ENCODE measurements at regions not wholly inside any gene's neighbourhood (a gene's known extent, or its start where the extent isn't known, plus 50 kb on each side); places are given as distances from the start of the nearest gene placed in this dataset.

GRCh38 chr6:113633638-113634037, 223.5 kb upstream of the MARCKS start:
- Histone ChIP-seq H3K27ac (ENCODE audit: low read depth in 2 of 2, low read length in 1 of 2) (peak overlapping the region in 1 of 2 experiments; percentile 99; a peak in 2 of 4 replicates), H2AFZ (ENCODE audit: low read depth) (no peak overlapping the region), H3K79me2 (ENCODE audit: insufficient read depth) (no peaks in the 10 kb centered on the region), H3K4me3 (ENCODE audit: low read depth in 2 of 2, low read length in 1 of 2) (no peak overlapping the region), H3K9me2 (no peaks in the 10 kb centered on the region), H3K9me3 (no peaks in the 10 kb centered on the region), H3K27me3 (ENCODE audit: insufficient read depth) (no peaks in the 10 kb centered on the region), H3K36me3 (replicated peaks in 1 of 2; ENCODE audit: control insufficient read depth in 1 of 2, insufficient read depth in 2 of 2, low read length in 1 of 2) (no peaks in the 10 kb centered on the region), H3F3A (replicated peaks; ENCODE audit: insufficient read depth) (peaks cover 30% of the 10 kb centered on the region), H4K20me1 (ENCODE audit: insufficient read depth) (no peaks in the 10 kb centered on the region), H3K4me1 (ENCODE audit: control insufficient read depth in 1 of 2, insufficient read depth in 2 of 2, low read depth in 1 of 2, low read length in 1 of 2) (peaks cover 9 to 27% of the 10 kb centered on the region in 2 experiments), H3K4me2 (no peak overlapping the region), H3K9ac (no peak overlapping the region)
- no peak for TF ChIP-seq RXRA (IDR thresholded peaks at IDR 0.05; ENCODE audit: borderline replicate concordance, low read depth)
- TF ChIP-seq, protein P1, sequence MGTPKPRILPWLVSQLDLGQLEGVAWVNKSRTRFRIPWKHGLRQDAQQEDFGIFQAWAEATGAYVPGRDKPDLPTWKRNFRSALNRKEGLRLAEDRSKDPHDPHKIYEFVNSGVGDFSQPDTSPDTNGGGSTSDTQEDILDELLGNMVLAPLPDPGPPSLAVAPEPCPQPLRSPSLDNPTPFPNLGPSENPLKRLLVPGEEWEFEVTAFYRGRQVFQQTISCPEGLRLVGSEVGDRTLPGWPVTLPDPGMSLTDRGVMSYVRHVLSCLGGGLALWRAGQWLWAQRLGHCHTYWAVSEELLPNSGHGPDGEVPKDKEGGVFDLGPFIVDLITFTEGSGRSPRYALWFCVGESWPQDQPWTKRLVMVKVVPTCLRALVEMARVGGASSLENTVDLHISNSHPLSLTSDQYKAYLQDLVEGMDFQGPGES (IDR thresholded peaks at IDR 0.05; ENCODE audit: low read depth, low read length), result no peak
- TF ChIP-seq, protein P2, sequence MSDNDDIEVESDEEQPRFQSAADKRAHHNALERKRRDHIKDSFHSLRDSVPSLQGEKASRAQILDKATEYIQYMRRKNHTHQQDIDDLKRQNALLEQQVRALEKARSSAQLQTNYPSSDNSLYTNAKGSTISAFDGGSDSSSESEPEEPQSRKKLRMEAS (IDR thresholded peaks at IDR 0.05; ENCODE audit: low read depth), result no peak
- TF ChIP-seq TEAD4 (IDR thresholded peaks at IDR 0.05; ENCODE audit: borderline replicate concordance, insufficient read depth), result no peak
- TF ChIP-seq SMC3 (IDR thresholded peaks at IDR 0.05; ENCODE audit: low read depth, low read length), result no peak
- no peak for TF ChIP-seq EP300 (IDR thresholded peaks at IDR 0.05; ENCODE audit: borderline replicate concordance in 1 of 2, low read depth in 1 of 2, low read length in 1 of 2)
- TF ChIP-seq MEF2A (IDR thresholded peaks at IDR 0.05; ENCODE audit: borderline replicate concordance, low read depth), result no peak
- no peak for TF ChIP-seq TAF1 (IDR thresholded peaks at IDR 0.05; ENCODE audit: borderline replicate concordance, low read depth, low read length)
- TF ChIP-seq NRF1 (IDR thresholded peaks at IDR 0.05; ENCODE audit: low read depth, low read length), result no peak
- no peak for TF ChIP-seq FOSL2 (IDR thresholded peaks at IDR 0.05; ENCODE audit: borderline replicate concordance, low read depth)
- TF ChIP-seq ELF1 (IDR thresholded peaks at IDR 0.05), result no peak
- no peak for TF ChIP-seq EZH2phosphoT487 (IDR thresholded peaks at IDR 0.05; ENCODE audit: borderline replicate concordance, low read depth)
- TF ChIP-seq, protein P3, sequence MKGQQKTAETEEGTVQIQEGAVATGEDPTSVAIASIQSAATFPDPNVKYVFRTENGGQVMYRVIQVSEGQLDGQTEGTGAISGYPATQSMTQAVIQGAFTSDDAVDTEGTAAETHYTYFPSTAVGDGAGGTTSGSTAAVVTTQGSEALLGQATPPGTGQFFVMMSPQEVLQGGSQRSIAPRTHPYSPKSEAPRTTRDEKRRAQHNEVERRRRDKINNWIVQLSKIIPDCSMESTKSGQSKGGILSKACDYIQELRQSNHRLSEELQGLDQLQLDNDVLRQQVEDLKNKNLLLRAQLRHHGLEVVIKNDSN (IDR thresholded peaks at IDR 0.05; ENCODE audit: borderline replicate concordance, low read depth), result no peak
- TF ChIP-seq CHD2 (IDR thresholded peaks at IDR 0.05; ENCODE audit: low read length, partially characterized antibody), result no peak
- TF ChIP-seq RFX5 (IDR thresholded peaks at IDR 0.05; ENCODE audit: low read length), result no peak
- no peak for TF ChIP-seq NFIC (IDR thresholded peaks at IDR 0.05; ENCODE audit: borderline replicate concordance)
- ChIA-PET CTCF (interaction anchor here (1.3 to 1.7 kb wide), 2 partner anchors 9 to 225 kb away, joined by 3 to 7 read pairs; no protein-coding TSS in a partner anchor), POLR2A (no interaction called here)
- no peak for DNase-seq

Data from SK-N-SH (cell line).